Peyer's patch (tissue), 4 donors: ENCODE measurements at regions not wholly inside any gene's neighbourhood (a gene's known extent, or its start where the extent isn't known, plus 50 kb on each side); places are given as distances from the start of the nearest gene placed in this dataset.
"Not testable (repeated sequence)": the region's sequence is repeated elsewhere in the genome, so short reads cannot be mapped to it uniquely, and the experiment has no call there.

Source experiments
- DNase-seq, 3 donors: peaks; one replicate each; pipeline ENCODE4 v3.0.0-alpha.2; 2017 to 2019
- H3K27ac ChIP-seq, 4 donors: fragments of 200-600 bp; sonication (generic); one replicate each; pipeline ENCODE4 v1.5.1; 2016 to 2019
- H3K27me3 ChIP-seq, 2 donors: fragments of 200-600 bp; sonication (generic); one replicate each; pipeline ENCODE4 v1.5.1; 2019
- H3K36me3 ChIP-seq, 3 donors: fragments of 200-600 bp; sonication (generic); one replicate each; pipeline ENCODE4 v1.5.1; 2016 to 2019
- H3K4me1 ChIP-seq, 4 donors: fragments of 200-600 bp; sonication (generic); one replicate each; pipeline ENCODE4 v1.5.1; 2016 to 2019
- H3K4me3 ChIP-seq, 4 donors: fragments of 200-600 bp; sonication (generic); 1 replicate in 3 of 4; 2 replicates in 1 of 4; pipeline ENCODE4 v1.5.1; 2016 to 2019; ENCODE audit warnings: mild to moderate bottlenecking in 1 of 4
- H3K9me3 ChIP-seq, 4 donors: fragments of 200-600 bp; sonication (generic); one replicate each; pipeline ENCODE4 v1.5.1; 2016 to 2019; ENCODE audit warnings: mild to moderate bottlenecking in 1 of 4
- TF ChIP-seq, protein P1 (sequence below), 6 experiments: fragments of 450-650 bp in 4 of 6; fragments of 200-600 bp in 2 of 6; sonication (generic) in 1 of 6; IDR thresholded peaks; one replicate each; pipeline ENCODE4 v1.5.1; 2017 to 2019; ENCODE audit warnings: antibody characterized with exemption in 6 of 6, mild to moderate bottlenecking in 3 of 6, moderate library complexity in 1 of 6

DNA sequence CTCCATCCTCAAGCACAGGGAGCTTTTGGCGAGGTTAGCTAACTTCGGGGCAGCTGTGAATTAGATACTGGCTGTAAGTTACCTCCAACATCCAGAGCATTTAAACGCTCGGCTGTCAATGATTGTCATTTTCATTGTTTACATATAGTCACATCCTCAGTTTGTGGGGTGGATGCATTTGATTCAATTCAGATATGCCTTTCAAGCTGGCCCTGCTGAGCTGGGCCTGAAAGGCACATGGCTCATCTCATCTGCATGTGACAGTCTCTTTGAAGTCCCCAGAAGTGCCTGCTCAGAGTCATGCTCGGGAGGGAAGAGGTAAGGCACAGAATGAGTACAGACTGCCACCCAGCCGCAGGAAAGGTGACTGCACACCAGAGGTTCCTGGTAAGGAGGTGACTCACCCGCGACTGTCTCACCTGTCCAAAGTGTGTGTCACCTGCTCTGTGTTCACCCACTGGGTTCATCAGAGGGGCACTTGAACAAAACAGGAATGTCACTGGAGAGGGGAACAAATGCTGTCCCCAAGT is 281.2 kb upstream of the PLGLB2 start:
- not testable (repeated sequence) for H3K9me3 ChIP-seq, H3K4me3 ChIP-seq, H3K36me3 ChIP-seq, H3K27me3 ChIP-seq, H3K4me1 ChIP-seq
- DNase-seq, result peak in 2 of 3 donors; percentile 55 to 88
- peak overlapping the region in 1 of 4 donors; percentile 25 for H3K27ac ChIP-seq
- TF ChIP-seq, protein P1, sequence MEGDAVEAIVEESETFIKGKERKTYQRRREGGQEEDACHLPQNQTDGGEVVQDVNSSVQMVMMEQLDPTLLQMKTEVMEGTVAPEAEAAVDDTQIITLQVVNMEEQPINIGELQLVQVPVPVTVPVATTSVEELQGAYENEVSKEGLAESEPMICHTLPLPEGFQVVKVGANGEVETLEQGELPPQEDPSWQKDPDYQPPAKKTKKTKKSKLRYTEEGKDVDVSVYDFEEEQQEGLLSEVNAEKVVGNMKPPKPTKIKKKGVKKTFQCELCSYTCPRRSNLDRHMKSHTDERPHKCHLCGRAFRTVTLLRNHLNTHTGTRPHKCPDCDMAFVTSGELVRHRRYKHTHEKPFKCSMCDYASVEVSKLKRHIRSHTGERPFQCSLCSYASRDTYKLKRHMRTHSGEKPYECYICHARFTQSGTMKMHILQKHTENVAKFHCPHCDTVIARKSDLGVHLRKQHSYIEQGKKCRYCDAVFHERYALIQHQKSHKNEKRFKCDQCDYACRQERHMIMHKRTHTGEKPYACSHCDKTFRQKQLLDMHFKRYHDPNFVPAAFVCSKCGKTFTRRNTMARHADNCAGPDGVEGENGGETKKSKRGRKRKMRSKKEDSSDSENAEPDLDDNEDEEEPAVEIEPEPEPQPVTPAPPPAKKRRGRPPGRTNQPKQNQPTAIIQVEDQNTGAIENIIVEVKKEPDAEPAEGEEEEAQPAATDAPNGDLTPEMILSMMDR (IDR thresholded peaks at IDR 0.05), result peak in 1 of 6 experiments; percentile 33

DNA sequence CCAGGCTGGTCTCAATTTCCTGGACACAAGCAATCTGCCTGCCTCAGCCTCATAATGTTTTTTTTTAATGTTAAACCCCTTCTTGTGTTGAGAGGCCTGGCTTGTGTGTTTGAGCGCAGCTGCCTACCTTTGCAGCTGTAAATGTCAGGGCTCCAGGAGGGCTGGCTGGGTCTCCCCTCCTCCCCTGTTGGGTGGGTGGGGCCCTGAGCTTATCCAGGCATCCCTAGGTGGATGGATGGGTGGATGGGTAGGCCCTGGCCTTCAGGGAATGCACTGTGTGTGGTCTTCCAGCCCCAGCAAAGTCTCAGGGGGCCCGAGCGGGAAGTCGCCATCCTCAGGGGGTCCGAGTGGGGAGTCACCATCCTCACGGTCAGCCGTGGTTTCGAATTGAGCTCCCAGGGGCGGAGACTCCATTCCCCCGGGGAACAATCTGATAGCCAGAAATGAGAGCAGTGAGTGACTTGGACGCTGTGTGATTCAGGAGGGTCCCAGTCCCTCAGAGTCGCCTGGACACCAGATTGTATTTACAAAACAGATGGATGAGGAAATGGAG is 279.4 kb upstream of the PLGLB2 start:
- not testable (repeated sequence) for H3K4me1 ChIP-seq, H3K9me3 ChIP-seq, H3K36me3 ChIP-seq, H3K27me3 ChIP-seq, H3K4me3 ChIP-seq, DNase-seq
- H3K27ac ChIP-seq, result peak overlapping the region in 3 of 4 donors; percentile 30 to 69 (median 46)

DNA sequence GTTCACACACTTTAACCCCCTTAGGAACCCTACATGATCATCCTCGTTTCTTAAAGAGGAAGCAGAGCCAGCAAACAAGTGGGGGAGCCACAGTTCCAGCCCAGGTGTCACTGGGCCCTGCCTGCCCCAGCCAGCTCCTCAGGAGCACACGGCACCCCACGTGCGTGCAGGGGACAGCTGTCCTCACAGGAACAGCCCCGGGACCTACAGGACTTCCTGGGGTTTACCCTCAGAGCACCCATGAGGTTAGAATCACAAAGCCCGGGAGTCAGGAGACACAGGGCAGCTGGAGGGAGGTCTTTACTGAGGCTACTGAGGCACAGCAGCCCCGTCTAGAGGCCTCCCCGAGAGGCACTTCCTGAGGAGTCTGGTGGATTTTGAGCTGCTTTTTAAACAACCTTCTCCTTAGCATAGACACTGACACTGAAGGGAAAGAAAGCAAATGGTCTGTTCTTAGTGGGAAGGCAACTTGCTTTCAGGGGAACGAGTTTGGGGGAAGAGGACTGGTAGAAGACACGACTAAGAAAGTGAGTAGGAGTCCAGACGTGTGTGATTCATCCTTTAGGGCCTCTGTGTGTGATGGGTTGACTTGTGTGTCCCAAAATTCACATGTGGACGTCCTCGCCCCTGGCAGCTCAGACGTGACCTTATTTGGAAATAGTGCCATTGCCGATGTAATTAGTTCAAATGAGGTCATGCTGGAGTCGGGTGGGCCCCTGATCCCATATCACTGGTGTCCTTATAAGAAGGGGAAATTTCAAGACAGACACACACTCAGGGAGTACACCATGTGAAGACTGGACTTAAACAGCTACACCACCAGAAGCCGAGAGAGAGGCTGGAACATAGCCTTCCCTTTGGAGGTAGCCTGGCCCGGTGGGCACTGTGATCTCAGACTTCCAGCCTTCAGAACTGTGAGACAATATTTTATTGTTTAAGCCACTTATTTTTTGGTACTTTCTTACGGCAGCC is 278.4 kb upstream of the PLGLB2 start:
- H3K4me1 ChIP-seq, H3K4me3 ChIP-seq, H3K27me3 ChIP-seq, H3K36me3 ChIP-seq, H3K9me3 ChIP-seq: not testable (repeated sequence)
- peak in 2 of 3 donors; percentile 71 to 73 for DNase-seq
- peak overlapping the region; percentile 35 to 77 (median 64) for H3K27ac ChIP-seq

DNA sequence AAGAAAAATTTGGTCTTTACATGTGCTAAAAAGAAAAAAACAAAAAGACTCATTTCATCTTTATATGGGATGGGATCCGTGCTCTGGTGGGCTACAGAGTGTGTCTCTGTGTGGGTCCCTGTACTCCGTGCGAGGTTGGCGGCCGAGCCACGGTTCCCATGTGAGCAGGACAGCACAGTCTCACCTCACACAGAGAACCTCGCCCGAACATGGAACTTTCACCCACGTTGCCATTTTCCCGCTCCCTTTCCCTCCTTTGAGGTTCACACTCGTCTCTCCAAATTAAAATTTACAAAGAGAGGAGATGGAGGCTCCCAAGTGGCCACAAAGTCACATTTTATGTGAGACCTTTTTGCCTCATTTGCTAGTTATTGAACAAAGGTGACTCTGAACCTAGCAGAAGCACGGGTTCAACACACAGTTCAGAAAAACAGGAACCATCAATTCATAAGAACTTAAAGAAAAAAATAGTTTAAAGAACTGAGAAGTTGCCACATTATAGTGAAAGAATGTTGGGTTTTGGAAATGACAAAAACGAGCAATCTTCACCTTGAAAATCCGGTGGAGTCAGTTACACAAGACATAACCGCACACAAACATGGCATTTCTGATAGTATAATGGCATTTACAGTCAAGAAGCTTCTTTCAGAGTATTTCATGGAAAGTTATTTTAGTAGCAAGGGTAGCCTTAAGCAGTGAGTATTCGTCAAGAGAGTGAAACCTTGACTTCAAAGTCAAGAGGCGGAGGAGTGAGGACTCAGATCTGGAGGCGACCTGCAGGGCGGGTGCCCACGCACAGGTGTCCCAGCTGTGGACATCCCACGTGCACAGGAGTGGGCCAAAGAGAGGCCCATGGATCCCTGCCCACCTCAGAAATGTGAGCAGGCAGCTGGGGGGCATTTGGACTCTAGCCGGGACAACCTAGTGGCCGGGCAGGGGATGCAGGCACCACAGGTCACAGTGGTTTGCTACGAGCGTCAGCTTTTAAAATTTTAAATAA is 277.2 kb upstream of the PLGLB2 start:
- H3K4me1 ChIP-seq, H3K36me3 ChIP-seq, H3K9me3 ChIP-seq, H3K27me3 ChIP-seq: not testable (repeated sequence)
- peak overlapping the region in 3 of 4 donors; percentile 22 to 77 (median 72) for H3K27ac ChIP-seq
- peak in 1 of 3 donors; percentile 37 for DNase-seq
- H3K4me3 ChIP-seq, result peak overlapping the region in 1 of 4 donors; percentile 9

DNA sequence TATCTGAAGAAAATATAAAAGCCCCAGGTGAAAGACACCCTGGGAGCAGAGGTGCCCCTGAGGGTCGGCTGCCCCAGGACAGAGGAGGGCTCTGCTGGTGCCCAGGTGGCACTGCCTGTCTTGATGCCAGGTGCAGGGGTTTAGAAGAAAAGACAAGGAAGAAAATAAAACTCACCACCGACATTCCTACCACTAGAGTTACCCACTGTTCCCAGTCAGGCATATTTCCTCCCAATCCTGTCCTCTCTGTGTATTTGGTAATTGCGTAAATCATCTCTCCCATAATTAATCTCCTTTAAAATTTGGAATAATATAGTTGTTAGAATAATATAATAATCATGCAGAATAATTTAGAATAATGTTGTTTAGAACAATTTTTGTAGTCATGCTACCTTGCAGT is 276.4 kb upstream of the PLGLB2 start:
- not testable (repeated sequence) for H3K9me3 ChIP-seq
- peak overlapping the region in 2 of 4 donors; percentile 53 to 73 for H3K27ac ChIP-seq

DNA sequence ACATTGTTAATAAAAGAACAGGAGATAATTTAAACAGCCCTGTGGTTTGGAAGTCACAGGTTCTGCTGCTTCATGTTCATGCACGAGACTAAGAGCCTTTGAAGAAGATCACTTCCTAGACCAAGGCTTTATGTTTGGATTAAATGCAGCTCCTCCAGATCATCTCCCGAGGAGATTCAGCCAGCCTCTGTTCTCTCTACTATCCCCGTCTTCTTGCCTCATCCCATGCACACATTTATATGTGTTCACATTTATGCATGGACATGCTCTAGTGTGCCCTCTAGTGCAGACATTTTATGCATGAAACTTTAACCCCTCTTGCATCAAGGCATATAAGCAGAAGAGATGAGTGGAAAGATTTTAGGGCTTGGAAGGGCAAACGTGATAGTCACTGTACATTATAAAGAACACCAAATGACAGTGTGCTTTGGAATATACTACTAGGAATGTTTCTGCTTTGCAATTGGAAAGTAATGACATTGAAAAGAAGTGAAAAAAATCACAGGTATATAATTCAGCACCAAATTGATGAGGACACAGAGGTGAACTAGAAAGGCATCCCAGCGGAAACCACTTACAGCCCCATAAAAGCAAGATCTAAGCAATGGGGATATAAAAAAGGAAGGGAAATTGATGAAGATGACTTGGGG is 271.5 kb upstream of the PLGLB2 start:
- H3K4me3 ChIP-seq, H3K9me3 ChIP-seq, H3K27me3 ChIP-seq, H3K36me3 ChIP-seq, DNase-seq, H3K4me1 ChIP-seq: not testable (repeated sequence)
- H3K27ac ChIP-seq, result peak overlapping the region in 2 of 4 donors; percentile 3 to 55

More for the DNA sequence above, 276.4 kb upstream of the PLGLB2 start:
- not testable (repeated sequence) for H3K27me3 ChIP-seq, H3K36me3 ChIP-seq, H3K4me1 ChIP-seq, DNase-seq, H3K4me3 ChIP-seq

DNA sequence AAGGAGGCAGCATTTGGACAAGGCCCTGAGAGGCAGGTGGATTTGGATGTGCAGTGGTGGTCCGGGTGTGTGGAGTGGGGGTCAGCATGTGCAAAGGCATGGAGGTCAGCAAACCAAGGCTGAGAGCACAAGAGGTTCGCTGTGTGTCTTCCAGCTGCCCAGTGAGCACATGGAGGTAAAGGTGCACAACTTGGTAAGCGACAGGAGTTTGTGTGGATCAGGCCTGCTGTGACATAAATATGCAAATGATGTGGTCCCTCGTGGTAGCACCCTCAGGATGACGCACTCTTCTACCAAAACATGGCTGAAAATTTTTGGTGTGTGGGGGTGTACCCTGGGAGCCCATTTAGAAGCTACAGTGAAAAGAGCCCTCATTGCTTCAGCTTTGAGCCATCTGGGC is 271.0 kb upstream of the PLGLB2 start:
- not testable (repeated sequence) for H3K9me3 ChIP-seq, H3K4me3 ChIP-seq, H3K27me3 ChIP-seq, H3K36me3 ChIP-seq, H3K4me1 ChIP-seq
- H3K27ac ChIP-seq, result peak overlapping the region in 2 of 4 donors; percentile 3 to 55
- DNase-seq, result peak in 1 of 3 donors; percentile 55

DNA sequence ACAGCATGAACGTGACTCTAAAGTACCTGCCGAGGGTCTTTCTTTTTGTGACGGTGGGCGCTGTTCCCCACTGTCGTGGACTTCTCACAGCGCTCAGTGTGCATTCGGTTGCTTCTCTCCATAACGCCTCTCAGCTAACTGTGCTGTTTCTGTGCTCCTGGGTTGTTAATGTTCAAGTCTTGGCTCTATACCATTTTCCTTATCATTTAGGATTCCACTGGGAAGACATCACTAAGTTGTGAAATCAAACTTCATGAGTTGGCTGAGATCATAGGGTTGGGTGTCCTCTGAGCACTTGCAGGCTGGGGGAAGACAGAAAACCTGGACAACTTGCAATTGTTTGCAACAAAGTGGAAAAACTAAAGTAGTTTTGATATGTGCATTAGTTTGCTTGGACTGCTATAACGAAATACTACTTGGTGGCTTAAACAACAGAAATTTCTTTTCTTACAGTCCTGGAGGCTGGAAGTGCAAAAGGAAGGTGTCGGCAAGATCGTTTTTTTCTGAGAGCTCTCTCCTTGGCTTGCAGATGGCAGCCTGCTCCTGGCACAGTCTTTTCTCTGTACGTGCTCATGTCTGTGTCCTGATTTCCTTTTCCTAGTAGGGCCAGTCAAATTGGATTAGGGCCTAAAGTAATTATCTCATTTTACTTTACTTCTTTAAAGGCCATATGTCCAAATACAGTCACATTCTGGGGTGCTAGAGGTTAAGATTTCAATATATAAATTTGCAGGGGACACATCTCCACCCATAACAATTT is 270.0 kb upstream of the PLGLB2 start:
- not testable (repeated sequence) for H3K9me3 ChIP-seq, H3K36me3 ChIP-seq, H3K4me1 ChIP-seq, H3K4me3 ChIP-seq, H3K27me3 ChIP-seq, DNase-seq
- H3K27ac ChIP-seq, result peak overlapping the region in 1 of 4 donors; percentile 55

DNA sequence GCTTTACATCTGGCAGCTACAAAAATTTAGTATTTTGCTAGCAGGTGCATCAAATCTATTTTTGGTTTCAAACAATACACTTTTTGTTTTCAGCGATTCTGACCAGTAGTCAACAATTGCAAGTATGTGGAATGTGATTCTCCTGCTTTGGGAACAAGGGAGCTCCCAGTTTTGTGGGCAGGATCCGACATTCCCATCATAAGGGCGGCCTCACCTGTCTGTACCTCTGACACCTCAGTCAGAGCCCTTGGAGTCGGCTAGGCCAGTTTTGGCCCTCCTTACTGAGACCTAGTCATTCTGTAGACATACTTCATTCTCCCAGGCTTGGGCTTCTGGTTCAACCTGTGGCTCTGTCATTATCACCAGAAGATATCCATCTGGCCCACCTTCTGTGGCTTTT is 269.0 kb upstream of the PLGLB2 start:
- not testable (repeated sequence) for H3K4me3 ChIP-seq, H3K27ac ChIP-seq, H3K27me3 ChIP-seq, H3K9me3 ChIP-seq, H3K36me3 ChIP-seq, H3K4me1 ChIP-seq, DNase-seq

DNA sequence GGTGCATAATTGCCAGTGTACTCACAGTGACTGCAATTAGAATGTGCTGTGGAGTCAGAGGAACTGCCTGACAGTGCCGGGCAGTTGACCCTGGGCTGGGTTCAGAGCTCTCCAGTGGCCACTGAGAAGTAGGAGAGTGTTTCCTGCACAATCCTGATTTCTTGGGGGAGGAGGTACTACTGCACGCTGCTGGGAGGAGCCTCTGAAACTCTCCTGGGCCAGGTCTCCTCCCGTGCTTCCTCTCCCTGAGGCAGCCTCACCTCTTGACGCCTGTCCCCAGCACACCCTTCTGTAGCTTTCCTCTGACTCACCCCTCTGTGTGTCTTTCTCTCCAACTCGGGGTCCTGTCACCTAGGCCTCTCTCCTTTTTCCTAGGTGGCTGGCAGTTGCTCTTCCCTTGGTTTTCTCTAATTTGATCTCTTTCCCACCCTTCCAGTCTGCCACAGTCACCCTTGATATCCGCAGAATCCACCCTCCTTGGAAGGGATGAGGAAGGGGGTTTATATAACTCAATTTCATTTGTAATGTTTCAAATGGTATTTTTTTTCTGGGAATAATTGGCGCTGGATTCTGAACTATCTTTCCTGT is 264.7 kb upstream of the PLGLB2 start:
- H3K9me3 ChIP-seq, H3K4me3 ChIP-seq, H3K36me3 ChIP-seq, H3K27me3 ChIP-seq, H3K4me1 ChIP-seq: not testable (repeated sequence)
- peak; percentile 38 to 80 (median 54) for DNase-seq
- H3K27ac ChIP-seq, result peak overlapping the region; percentile 55 to 87 (median 74)

DNA sequence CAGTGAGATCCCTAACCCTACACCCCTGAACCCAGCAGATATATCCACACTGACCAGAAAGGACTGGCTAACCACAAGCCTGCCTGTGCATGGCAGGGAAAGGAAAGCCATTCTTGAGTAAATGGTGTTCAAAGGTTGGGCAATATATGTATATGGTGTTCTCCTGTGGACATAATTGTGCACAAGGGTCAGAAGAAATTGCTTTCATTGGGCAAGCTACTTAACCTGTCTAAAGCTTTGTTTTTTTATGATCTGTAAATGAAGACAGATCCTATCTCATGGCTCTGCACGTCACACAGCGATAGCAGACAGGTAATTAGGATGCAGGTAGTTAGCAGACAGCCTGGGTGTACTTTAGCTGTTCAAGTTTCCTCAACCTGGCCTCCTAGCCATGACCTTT is 263.5 kb upstream of the PLGLB2 start:
- H3K27ac ChIP-seq, result peak overlapping the region; percentile 31 to 87 (median 74)
- H3K4me3 ChIP-seq, H3K27me3 ChIP-seq, H3K4me1 ChIP-seq, H3K36me3 ChIP-seq, H3K9me3 ChIP-seq, DNase-seq: not testable (repeated sequence)

DNA sequence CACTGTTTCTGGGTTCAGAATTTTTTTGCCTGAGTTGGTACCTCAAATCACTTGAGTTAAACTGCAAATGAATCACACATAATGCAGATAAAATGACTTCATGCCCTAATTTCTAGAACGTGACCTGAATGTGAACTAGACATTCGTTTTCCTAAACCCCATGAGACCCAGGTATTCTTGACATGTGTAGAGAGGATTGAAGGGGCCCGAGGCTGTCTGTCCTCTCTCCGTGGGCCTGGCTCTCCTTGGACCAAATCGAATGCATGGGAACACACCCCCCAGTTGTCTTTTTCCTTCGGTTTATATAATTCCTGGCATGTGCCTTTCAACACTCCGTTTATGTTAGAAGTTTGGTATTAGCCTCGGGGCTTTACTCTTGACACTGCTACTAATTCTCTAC is 262.4 kb upstream of the PLGLB2 start:
- H3K4me3 ChIP-seq, DNase-seq, H3K36me3 ChIP-seq, H3K27me3 ChIP-seq, H3K9me3 ChIP-seq, H3K4me1 ChIP-seq: not testable (repeated sequence)
- H3K27ac ChIP-seq, result peak overlapping the region in 2 of 4 donors; percentile 62 to 87
